ENCODE measurements at regions not wholly inside any gene's neighbourhood (a gene's known extent, or its start where the extent isn't known, plus 50 kb on each side); places are given as distances from the start of the nearest gene placed in this dataset.

- ChIA-PET CTCF (no interaction called here), POLR2A (no interaction called here)
- H3K4me2 ChIP-seq = no peak overlapping the region
- no peak overlapping the region for H3K4me3 ChIP-seq (ENCODE audit: low read depth in 2 of 2, low read length in 1 of 2)
- 0% methylated on average over 1 of the region's 1 CpG for WGBS (ENCODE audit: low lambda C conversion rate)
- no peaks in the 10 kb centered on the region for H3K9me3 ChIP-seq
- no peaks in the 10 kb centered on the region for H3K9me2 ChIP-seq
- no peaks in the 10 kb centered on the region for H3K4me1 ChIP-seq (ENCODE audit: control insufficient read depth in 1 of 2, insufficient read depth in 2 of 2, low read depth in 1 of 2, low read length in 1 of 2)
- H3F3A ChIP-seq (replicated peaks; ENCODE audit: insufficient read depth) = no peaks in the 10 kb centered on the region
- H2AFZ ChIP-seq (ENCODE audit: low read depth) = no peak overlapping the region
- H3K27me3 ChIP-seq (ENCODE audit: insufficient read depth) = no peaks in the 10 kb centered on the region
- no peak for TF ChIP-seq RXRA (IDR thresholded peaks at IDR 0.05; ENCODE audit: borderline replicate concordance, low read depth)
- no peak for TF ChIP-seq FOXM1 (IDR thresholded peaks at IDR 0.05; ENCODE audit: low read depth)
- no peak for TF ChIP-seq FOXJ3 (CRISPR knock-in tag; IDR thresholded peaks at IDR 0.05)
- no peak for TF ChIP-seq PBX3 (IDR thresholded peaks at IDR 0.05)
- no peak for TF ChIP-seq NFIC (IDR thresholded peaks at IDR 0.05; ENCODE audit: borderline replicate concordance)
- H3K36me3 ChIP-seq (replicated peaks in 1 of 2; ENCODE audit: control insufficient read depth in 1 of 2, insufficient read depth in 2 of 2, low read length in 1 of 2) = no peaks in the 10 kb centered on the region
- H3K27ac ChIP-seq (ENCODE audit: low read depth in 2 of 2, low read length in 1 of 2) = no peak overlapping the region
- H3K79me2 ChIP-seq (ENCODE audit: insufficient read depth) = no peaks in the 10 kb centered on the region
- H4K20me1 ChIP-seq (ENCODE audit: insufficient read depth) = no peaks in the 10 kb centered on the region
- no peak for DNase-seq
- H3K9ac ChIP-seq = no peak overlapping the region
Observed at GRCh38 chr14:25557466-25557865, 507.5 kb upstream of the STXBP6 start.

- H2AFZ ChIP-seq (ENCODE audit: low read depth) = no peak overlapping the region
- ChIA-PET POLR2A (no interaction called here), CTCF (no interaction called here)
- H3K4me2 ChIP-seq = no peak overlapping the region
- no peak for DNase-seq
- 1% methylated on average over 2 of the region's 2 CpGs for WGBS (ENCODE audit: low lambda C conversion rate)
- no peak overlapping the region for H3K9ac ChIP-seq
- no peaks in the 10 kb centered on the region for H3K36me3 ChIP-seq (replicated peaks in 1 of 2; ENCODE audit: control insufficient read depth in 1 of 2, insufficient read depth in 2 of 2, low read length in 1 of 2)
- no peak overlapping the region for H3K27ac ChIP-seq (ENCODE audit: low read depth in 2 of 2, low read length in 1 of 2)
- no peak overlapping the region for H3K4me3 ChIP-seq (ENCODE audit: low read depth in 2 of 2, low read length in 1 of 2)
- H3K4me1 ChIP-seq (ENCODE audit: control insufficient read depth in 1 of 2, insufficient read depth in 2 of 2, low read depth in 1 of 2, low read length in 1 of 2) = no peaks in the 10 kb centered on the region
- no peak for TF ChIP-seq RFX5 (IDR thresholded peaks at IDR 0.05; ENCODE audit: low read length)
- no peaks in the 10 kb centered on the region for H3F3A ChIP-seq (replicated peaks; ENCODE audit: insufficient read depth)
- no peaks in the 10 kb centered on the region for H3K9me3 ChIP-seq
- H3K79me2 ChIP-seq (ENCODE audit: insufficient read depth) = no peaks in the 10 kb centered on the region
- H3K9me2 ChIP-seq = no peaks in the 10 kb centered on the region
- no peaks in the 10 kb centered on the region for H4K20me1 ChIP-seq (ENCODE audit: insufficient read depth)
- no peaks in the 10 kb centered on the region for H3K27me3 ChIP-seq (ENCODE audit: insufficient read depth)
Observed at GRCh38 chr14:25552826-25553225, 502.9 kb upstream of the STXBP6 start.

GRCh38 chr14:25551674-25552073 is 501.7 kb upstream of the STXBP6 start:
- Histone ChIP-seq H3K9ac (no peak overlapping the region), H3K4me2 (no peak overlapping the region), H3K36me3 (replicated peaks in 1 of 2; ENCODE audit: control insufficient read depth in 1 of 2, insufficient read depth in 2 of 2, low read length in 1 of 2) (no peaks in the 10 kb centered on the region), H3K4me3 (ENCODE audit: low read depth in 2 of 2, low read length in 1 of 2) (no peak overlapping the region), H3K27me3 (ENCODE audit: insufficient read depth) (no peaks in the 10 kb centered on the region), H3K4me1 (ENCODE audit: control insufficient read depth in 1 of 2, insufficient read depth in 2 of 2, low read depth in 1 of 2, low read length in 1 of 2) (no peaks in the 10 kb centered on the region), H3K27ac (ENCODE audit: low read depth in 2 of 2, low read length in 1 of 2) (no peak overlapping the region), H3K79me2 (ENCODE audit: insufficient read depth) (no peaks in the 10 kb centered on the region), H4K20me1 (ENCODE audit: insufficient read depth) (no peaks in the 10 kb centered on the region), H2AFZ (ENCODE audit: low read depth) (no peak overlapping the region), H3K9me2 (no peaks in the 10 kb centered on the region), H3F3A (replicated peaks; ENCODE audit: insufficient read depth) (no peaks in the 10 kb centered on the region), H3K9me3 (no peaks in the 10 kb centered on the region)
- DNase-seq = no peak
- TF ChIP-seq GABPA (IDR thresholded peaks at IDR 0.05; ENCODE audit: low read depth) = no peak
- TF ChIP-seq CHD2 (IDR thresholded peaks at IDR 0.05; ENCODE audit: low read length, partially characterized antibody) = no peak
- no peak for TF ChIP-seq SIN3A (IDR thresholded peaks at IDR 0.05; ENCODE audit: borderline replicate concordance, low read depth, low read length)
- TF ChIP-seq ELF1 (IDR thresholded peaks at IDR 0.05) = no peak
- TF ChIP-seq TCF12 (IDR thresholded peaks at IDR 0.05) = no peak
- CTCF ChIA-PET = interaction anchor here (6.8 kb wide), 1 partner anchor 14 kb away, joined by 42 read pairs; no protein-coding TSS in a partner anchor
- 0% methylated on average over 3 of the region's 3 CpGs for WGBS (ENCODE audit: low lambda C conversion rate)
- POLR2A ChIA-PET = no interaction called here

Data from SK-N-SH (cell line).